Motor neuron (in vitro differentiated cells): ENCODE measurements at regions not wholly inside any gene's neighbourhood (a gene's known extent, or its start where the extent isn't known, plus 50 kb on each side); places are given as distances from the start of the nearest gene placed in this dataset.
"Not testable (repeated sequence)": the region's sequence is repeated elsewhere in the genome, so short reads cannot be mapped to it uniquely, and the experiment has no call there.

Source experiments
- ATAC-seq, 8 experiments: fragments of 200-7000 bp; cut with Tn5 transposase; replicated peaks in 6 of 8; 2 replicates each; pipeline ENCODE4 v1.8.0; 2021; ENCODE audit warnings: mild to moderate bottlenecking in 8 of 8, moderate library complexity in 8 of 8
- H3K27ac ChIP-seq, 2 donors: fragments of 250-450 bp; sonication (Bioruptor Pico); 2 replicates each; pipeline ENCODE4 v1.9.0; 2021; ENCODE audit warnings: antibody characterized with exemption in 2 of 2, mild to moderate bottlenecking in 2 of 2, moderate library complexity in 1 of 2
- H3K4me1 ChIP-seq, 2 donors: fragments of 250-450 bp; sonication (Bioruptor Pico); replicated peaks in 1 of 2; 2 replicates each; pipeline ENCODE4 v1.6.1; 2021; ENCODE audit warnings: antibody characterized with exemption in 2 of 2, mild to moderate bottlenecking in 2 of 2, moderate library complexity in 1 of 2
- H3K4me3 ChIP-seq, 5 donors: fragments of 250-450 bp; sonication (Bioruptor Pico); 2 replicates each; pipeline ENCODE4 v1.9.0; 2021; ENCODE audit warnings: antibody characterized with exemption in 5 of 5, mild to moderate bottlenecking in 5 of 5, moderate library complexity in 4 of 5
- WGBS, 10 experiments: fragments of 450-650 bp; shearing (Covaris generic); methylation state at CpG; one replicate each; pipeline ENCODE4 v1.0.0; 2022; 5-methylcytosine and 5-hydroxymethylcytosine counted together
- in situ Hi-C, 9 experiments: fragments of 400-800 bp; cut with MboI; loops; one replicate each; pipeline ENCODE4 v1.15.0; 2021; ENCODE audit warnings: low sequenced_read_pairs in 9 of 9, low pct_unique_long_range_greater_than_20kb in 2 of 9; ENCODE audit not compliant: unreplicated experiment in 9 of 9

DNA sequence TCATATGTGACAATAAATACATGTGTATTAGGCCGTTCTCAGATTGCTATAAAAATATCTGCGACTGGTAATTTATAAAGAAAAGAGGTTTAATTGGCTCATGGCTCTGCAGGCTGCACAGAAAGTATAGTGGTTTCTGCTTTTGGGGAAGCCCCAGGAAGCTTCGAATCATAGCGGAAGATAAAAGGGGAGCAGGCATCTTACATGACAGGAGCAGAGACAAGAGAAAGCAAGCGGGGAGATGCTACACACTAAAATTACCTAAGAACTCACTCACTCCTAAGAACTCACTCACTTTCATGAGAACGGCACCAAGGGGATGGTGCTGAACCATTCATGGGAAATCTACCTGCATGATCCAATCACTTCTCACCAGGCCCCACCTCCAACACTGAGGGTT lies 284.9 kb downstream of the OTUD1 start:
- WGBS, 10 experiments = 0 to 84% (median 65%) methylated on average over 1 to 6 of the region's 6 CpGs
- H3K4me3 ChIP-seq = no peak overlapping the region
- H3K4me1 ChIP-seq = no peaks in the 10 kb centered on the region
- H3K27ac ChIP-seq = no peak overlapping the region
- no peak for ATAC-seq
- in situ Hi-C loops = no loop called here

GRCh38 chr10:23725548-23725947 lies 286.7 kb downstream of the OTUD1 start:
- ATAC-seq = peak in 1 of 8 experiments; percentile 55
- 0 to 100% (median 100%) methylated on average over 1 of the region's 1 CpG; no CpG with 5 or more reads in 1 of the 10 experiments for WGBS, 10 experiments
- Histone ChIP-seq H3K4me1 (no peaks in the 10 kb centered on the region), H3K4me3 (no peak overlapping the region), H3K27ac (no peak overlapping the region)
- in situ Hi-C loops = no loop called here

DNA sequence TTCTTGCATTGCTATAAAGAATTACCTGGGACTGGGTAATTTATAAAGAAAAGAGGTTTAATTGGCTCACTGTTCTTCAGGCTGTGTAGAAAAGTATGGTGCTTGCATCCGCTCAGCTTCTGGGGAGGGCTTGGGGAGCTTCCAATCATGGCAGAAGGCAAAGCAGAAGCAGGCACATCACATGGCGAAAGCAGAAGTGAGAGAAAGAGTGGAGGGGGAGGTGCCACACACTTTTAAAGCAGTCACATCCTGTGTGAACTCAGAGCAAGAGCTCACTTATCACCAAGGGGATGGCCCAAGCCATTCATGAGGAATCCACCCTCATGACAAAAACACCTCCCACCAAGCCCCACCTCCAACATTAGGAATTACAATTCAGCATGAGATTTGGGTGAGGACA lies 303.5 kb downstream of the OTUD1 start:
- in situ Hi-C loops = no loop called here
- Histone ChIP-seq H3K4me1 (no peaks in the 10 kb centered on the region), H3K4me3 (no peak overlapping the region), H3K27ac (no peak overlapping the region)
- no peak for ATAC-seq
- 13 to 100% (median 69%) methylated on average over 1 to 2 of the region's 2 CpGs; no CpG with 5 or more reads in 7 of the 10 experiments for WGBS, 10 experiments

GRCh38 chr10:23742807-23743206 lies 303.9 kb downstream of the OTUD1 start:
- in situ Hi-C loops = no loop called here
- no peak overlapping the region for H3K4me3 ChIP-seq
- H3K4me1 ChIP-seq = no peaks in the 10 kb centered on the region
- ATAC-seq = no peak
- no peak overlapping the region for H3K27ac ChIP-seq
- 0 to 77% (median 28%) methylated on average over 1 of the region's 1 CpG; no CpG with 5 or more reads in 4 of the 10 experiments for WGBS, 10 experiments

DNA sequence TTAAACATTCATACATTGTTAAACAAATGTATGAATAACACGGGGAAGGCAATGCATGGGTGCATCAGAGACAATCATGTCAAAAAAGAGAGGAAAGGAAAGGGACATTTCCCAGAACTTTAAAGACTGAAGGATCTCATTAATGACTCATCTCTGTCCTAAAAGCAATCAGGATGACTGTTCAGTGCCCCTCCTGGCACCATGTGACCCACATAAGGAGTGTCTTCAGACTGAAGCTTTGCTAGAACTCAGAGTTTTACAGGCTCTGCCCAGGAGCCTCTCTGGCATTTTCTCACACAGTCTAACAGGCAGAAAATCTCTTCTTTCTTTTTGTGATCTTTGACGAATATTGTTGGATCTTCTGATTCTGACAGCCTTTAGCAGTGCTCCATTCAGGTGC lies 315.3 kb downstream of the OTUD1 start:
- H3K27ac ChIP-seq = no peak overlapping the region
- no peak overlapping the region for H3K4me3 ChIP-seq
- ATAC-seq = peak in 2 of 8 experiments; percentile 54 to 67
- in situ Hi-C loops = no loop called here
- H3K4me1 ChIP-seq = no peaks in the 10 kb centered on the region
- WGBS, 10 experiments = 0 to 60% (median 20%) methylated on average over 1 to 2 of the region's 2 CpGs; no CpG with 5 or more reads in 3 of the 10 experiments

DNA sequence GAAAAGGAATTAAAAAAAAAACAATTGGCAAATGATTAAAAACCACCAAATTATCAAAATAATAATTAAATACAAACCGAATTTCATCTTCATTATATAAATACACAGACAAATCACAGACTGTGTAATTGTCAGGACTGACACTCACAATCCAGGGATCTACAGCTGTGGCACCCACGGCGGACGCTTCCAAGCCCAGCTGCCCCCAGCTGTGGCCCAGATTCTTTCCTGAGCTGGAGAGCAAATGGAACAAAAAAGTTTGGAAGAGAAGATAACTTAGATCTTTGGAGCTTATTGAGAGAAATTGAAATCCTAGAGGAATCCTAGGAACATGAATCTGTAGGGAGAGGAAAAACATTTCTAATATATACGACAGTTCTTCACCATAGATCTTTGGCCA lies 316.1 kb downstream of the OTUD1 start:
- 0 to 86% (median 62%) methylated on average over 2 to 5 of the region's 5 CpGs for WGBS, 10 experiments
- H3K4me1 ChIP-seq = no peaks in the 10 kb centered on the region
- in situ Hi-C loops = no loop called here
- H3K27ac ChIP-seq = no peak overlapping the region
- H3K4me3 ChIP-seq = no peak overlapping the region
- no peak for ATAC-seq

DNA sequence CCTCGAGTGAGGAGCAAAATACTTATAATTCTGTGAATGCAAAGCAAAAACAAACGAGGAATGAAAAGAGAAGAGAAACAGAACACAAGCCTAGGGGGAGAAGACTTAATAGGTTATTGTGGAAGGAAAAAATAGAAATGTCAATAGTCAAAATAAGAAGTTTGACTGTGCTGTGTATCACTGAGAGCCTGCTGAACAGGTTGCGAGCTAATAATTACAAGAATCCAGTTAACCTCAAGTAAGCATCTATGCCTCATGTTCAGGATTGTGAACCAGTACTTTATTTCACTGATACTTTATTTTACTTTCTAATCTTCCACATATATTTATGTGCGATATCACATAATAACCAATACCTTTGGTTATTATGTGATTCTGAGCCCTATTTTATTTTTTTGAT lies 316.7 kb downstream of the OTUD1 start:
- in situ Hi-C loops = no loop called here
- ATAC-seq = no peak
- no peak overlapping the region for H3K4me3 ChIP-seq
- WGBS, 10 experiments = 24 to 87% (median 75%) methylated on average over 2 to 4 of the region's 4 CpGs; no CpG with 5 or more reads in 1 of the 10 experiments
- no peaks in the 10 kb centered on the region for H3K4me1 ChIP-seq
- no peak overlapping the region for H3K27ac ChIP-seq

DNA sequence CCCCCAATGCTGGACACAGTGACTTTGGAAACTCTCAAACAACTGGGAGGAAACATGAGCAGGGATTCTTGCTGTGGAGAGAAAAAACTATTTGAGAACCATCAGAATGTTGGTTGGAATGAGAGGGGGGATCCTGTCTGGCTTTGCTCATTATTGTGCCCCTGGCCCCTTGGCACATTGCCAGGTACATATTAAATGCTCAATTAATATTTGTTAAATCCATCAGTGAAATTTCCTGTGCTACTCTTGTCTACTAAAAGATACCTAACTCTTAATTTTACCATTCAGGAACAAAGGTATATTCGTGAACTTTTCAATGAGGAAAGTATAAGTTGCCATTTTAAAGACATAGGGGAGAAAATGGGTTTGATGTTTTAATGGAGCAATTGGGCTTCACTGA lies 329.4 kb downstream of the OTUD1 start:
- H3K27ac ChIP-seq = no peak overlapping the region
- in situ Hi-C loops = no loop called here
- no peaks in the 10 kb centered on the region for H3K4me1 ChIP-seq
- ATAC-seq = no peak
- H3K4me3 ChIP-seq = no peak overlapping the region
- WGBS, 10 experiments = 11 to 88% (median 80%) methylated on average over 1 of the region's 1 CpG; no CpG with 5 or more reads in 3 of the 10 experiments

- Histone ChIP-seq H3K4me1 (no peaks in the 10 kb centered on the region), H3K4me3 (no peak overlapping the region), H3K27ac (no peak overlapping the region)
- 0 to 30% (median 15%) methylated on average over 1 to 2 of the region's 2 CpGs; no CpG with 5 or more reads in 1 of the 10 experiments for whole genome bisulfite sequencing, 10 experiments
- ATAC-seq = no peak
- in situ Hi-C loops = no loop called here
Observed at GRCh38 chr10:23777153-23777552, 338.3 kb downstream of the OTUD1 start.

DNA sequence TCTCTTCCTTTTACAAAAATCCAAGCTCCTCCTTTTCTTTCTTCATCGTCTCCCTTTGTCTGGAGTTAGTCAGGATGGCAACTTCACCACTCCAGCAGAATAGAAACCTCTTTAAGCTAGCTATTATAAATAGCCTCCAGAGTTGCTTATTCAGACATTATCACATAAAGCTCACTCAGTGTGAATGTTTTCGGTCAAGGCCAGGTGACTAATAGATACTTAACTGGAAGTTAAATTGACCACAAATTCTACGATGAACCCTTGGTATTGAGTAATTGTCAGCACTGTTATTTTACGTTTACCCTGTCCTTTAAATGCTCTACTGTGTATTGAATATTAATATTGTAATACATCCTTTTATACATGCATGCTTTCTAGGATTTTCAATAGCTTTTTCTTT lies 340.4 kb downstream of the OTUD1 start:
- WGBS, 10 experiments = 0 to 65% (median 46%) methylated on average over 2 to 4 of the region's 4 CpGs
- in situ Hi-C loops = no loop called here
- Histone ChIP-seq H3K4me1 (no peaks in the 10 kb centered on the region), H3K4me3 (no peak overlapping the region), H3K27ac (no peak overlapping the region)
- ATAC-seq = peak in 2 of 8 experiments; percentile 36 to 42

DNA sequence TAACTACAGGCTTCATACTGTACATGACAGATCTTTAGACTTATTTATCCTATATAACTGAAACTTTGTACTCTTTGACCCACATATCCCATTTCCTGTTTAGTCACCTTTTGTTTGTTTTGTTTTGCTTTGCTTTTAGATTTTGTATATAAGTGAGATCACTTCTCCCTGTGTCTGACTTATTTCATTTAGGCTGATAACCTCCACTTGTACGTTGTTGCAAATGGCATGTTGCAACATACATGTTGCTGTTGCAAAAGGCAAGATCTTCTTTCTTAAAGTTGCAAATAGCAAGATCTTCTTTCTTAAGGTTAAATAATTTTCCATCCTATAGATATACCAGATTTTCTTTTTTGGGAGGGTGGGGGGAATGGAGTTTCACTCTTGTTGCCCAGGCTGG lies 341.5 kb downstream of the OTUD1 start:
- Histone ChIP-seq H3K4me3 (no peak overlapping the region), H3K4me1 (no peaks in the 10 kb centered on the region), H3K27ac (no peak overlapping the region)
- in situ Hi-C loops = no loop called here
- WGBS, 10 experiments = 10 to 92% (median 53%) methylated on average over 1 of the region's 1 CpG; no CpG with 5 or more reads in 4 of the 10 experiments
- no peak for ATAC-seq

DNA sequence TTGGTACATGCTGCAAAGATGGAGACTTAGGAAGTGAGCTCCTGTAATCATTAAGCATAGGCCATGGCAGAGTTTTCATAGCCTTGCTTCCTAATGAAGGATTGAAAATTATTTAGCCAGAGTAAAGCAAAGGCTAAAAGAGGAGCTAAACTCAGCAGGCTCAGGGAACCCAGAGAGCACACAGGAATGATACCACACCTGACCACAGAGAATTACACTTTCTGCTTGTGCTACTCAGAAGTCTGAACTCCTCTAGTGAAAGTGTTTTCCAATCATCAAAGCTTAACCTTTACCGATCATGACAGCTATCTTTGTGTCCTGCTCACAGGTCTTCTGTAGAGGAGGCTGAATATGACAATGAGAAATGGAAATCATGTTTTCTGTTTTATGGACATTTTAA lies 347.7 kb downstream of the OTUD1 start:
- in situ Hi-C loops = no loop called here
- WGBS, 10 experiments = 0 to 100% (median 74%) methylated on average over 1 of the region's 1 CpG; no CpG with 5 or more reads in 2 of the 10 experiments

DNA sequence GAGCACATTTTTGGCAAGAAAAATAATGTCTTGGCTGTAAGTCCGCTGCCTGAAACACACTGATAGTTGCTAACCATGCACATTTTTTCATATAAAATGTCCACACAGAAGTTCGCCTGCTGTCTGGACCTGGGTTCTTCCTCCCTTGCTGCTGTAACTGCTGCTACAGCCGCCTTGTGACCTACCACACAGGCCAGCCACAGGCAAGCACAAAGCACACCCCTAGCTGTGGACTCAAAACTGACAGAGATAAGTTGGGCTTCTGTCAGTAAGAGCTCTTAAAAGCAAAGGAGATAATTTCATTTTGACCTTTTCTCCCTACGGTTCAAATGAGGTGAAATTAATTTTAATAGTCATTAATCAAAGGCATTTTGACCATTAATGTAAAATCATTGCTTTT lies 354.7 kb downstream of the OTUD1 start:
- in situ Hi-C loops = no loop called here
- WGBS, 10 experiments = 0 to 90% (median 61%) methylated on average over 1 to 4 of the region's 4 CpGs; no CpG with 5 or more reads in 2 of the 10 experiments

More for the DNA sequence above, 347.7 kb downstream of the OTUD1 start:
- H3K27ac ChIP-seq = no peak overlapping the region
- no peak for ATAC-seq
- no peak overlapping the region for H3K4me3 ChIP-seq
- H3K4me1 ChIP-seq = no peaks in the 10 kb centered on the region

DNA sequence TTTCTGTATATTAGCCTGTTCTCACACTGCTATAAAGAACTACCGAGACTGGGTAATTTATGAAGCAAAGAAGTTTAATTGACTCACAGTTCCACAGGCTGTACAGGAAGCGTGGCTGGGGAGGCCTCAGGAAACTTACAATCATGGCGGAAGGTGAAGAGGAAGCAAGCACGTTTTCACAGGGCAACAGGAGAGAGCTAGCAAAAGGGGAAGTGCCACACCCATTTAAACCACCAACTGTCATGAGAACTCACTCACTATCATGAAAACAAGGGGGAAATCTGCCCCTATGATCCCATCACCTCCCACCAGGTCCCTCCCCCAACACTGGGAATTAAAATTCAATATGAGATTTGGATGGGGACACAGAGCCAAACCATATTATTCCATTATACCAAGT lies 358.6 kb downstream of the OTUD1 start:
- H3K4me1 ChIP-seq, ATAC-seq, in situ Hi-C loops, H3K4me3 ChIP-seq, H3K27ac ChIP-seq: not testable (repeated sequence)
- WGBS, 10 experiments = 0 to 100% (median 89%) methylated on average over 1 to 4 of the region's 4 CpGs; no CpG with 5 or more reads in 1 of the 10 experiments

More for the DNA sequence above, 354.7 kb downstream of the OTUD1 start:
- ATAC-seq = no peak
- H3K4me1 ChIP-seq = peaks cover 4 to 6% of the 10 kb centered on the region in 2 donors
- no peak overlapping the region for H3K27ac ChIP-seq
- no peak overlapping the region for H3K4me3 ChIP-seq
